Superior temporal gyrus (tissue), 1 donor: ENCODE measurements at regions not wholly inside any gene's neighbourhood (a gene's known extent, or its start where the extent isn't known, plus 50 kb on each side); places are given as distances from the start of the nearest gene placed in this dataset.

Experiments used
- DNase-seq: peaks from one replicate; pipeline ENCODE4 v3.0.0-alpha.2; 2016; ENCODE audit errors: extremely low spot score

GRCh38 chr2:196530910-196531309 lies 108.6 kb upstream of the CCDC150 start:
- no peak for DNase-seq

- peak; percentile 46 for DNase-seq
Measured at GRCh38 chr2:196533772-196534397, 105.6 kb upstream of the CCDC150 start.

- DNase-seq, result peak; percentile 69
Measured at GRCh38 chr2:196534495-196534894, 105.0 kb upstream of the CCDC150 start.

- DNase-seq, result peak; percentile 60
Measured at GRCh38 chr2:196535061-196535460, 104.5 kb upstream of the CCDC150 start.

GRCh38 chr2:196535742-196536141 lies 103.8 kb upstream of the CCDC150 start:
- peak; percentile 70 for DNase-seq

- DNase-seq, result no peak
Measured at GRCh38 chr2:196537311-196537710, 102.2 kb upstream of the CCDC150 start.

- no peak for DNase-seq
Measured at GRCh38 chr2:196538189-196538588, 101.3 kb upstream of the CCDC150 start.

- no peak for DNase-seq
Measured at GRCh38 chr2:196538646-196539045, 100.9 kb upstream of the CCDC150 start.

- DNase-seq, result no peak
Measured at GRCh38 chr2:196544906-196545433, 94.5 kb upstream of the CCDC150 start.

GRCh38 chr2:196546151-196546919 lies 93.2 kb upstream of the CCDC150 start:
- DNase-seq, result no peak

GRCh38 chr2:196549052-196549451 lies 90.5 kb upstream of the CCDC150 start:
- DNase-seq, result no peak

- no peak for DNase-seq
Measured at GRCh38 chr2:196551014-196551413, 88.5 kb upstream of the CCDC150 start.

- DNase-seq, result no peak
Measured at GRCh38 chr2:196555161-196555560, 84.4 kb upstream of the CCDC150 start.

GRCh38 chr2:196555726-196556125 lies 83.8 kb upstream of the CCDC150 start:
- no peak for DNase-seq

- DNase-seq, result no peak
Measured at GRCh38 chr2:196558497-196558896, 81.0 kb upstream of the CCDC150 start.

GRCh38 chr2:196563876-196564275 lies 75.6 kb upstream of the CCDC150 start:
- DNase-seq, result no peak

GRCh38 chr2:196565106-196565765 lies 74.3 kb upstream of the CCDC150 start:
- no peak for DNase-seq

GRCh38 chr2:196565982-196566381 lies 73.5 kb upstream of the CCDC150 start:
- no peak for DNase-seq

GRCh38 chr2:196566961-196567666 lies 72.4 kb upstream of the CCDC150 start:
- DNase-seq, result peak; percentile 69

GRCh38 chr2:196568506-196568905 lies 71.0 kb upstream of the CCDC150 start:
- DNase-seq, result no peak

GRCh38 chr2:196584903-196585302 lies 54.6 kb upstream of the CCDC150 start:
- no peak for DNase-seq

GRCh38 chr2:196586511-196586991 lies 53.0 kb upstream of the CCDC150 start:
- peak; percentile 93 for DNase-seq
